H1 (cell line): ENCODE measurements at regions not wholly inside any gene's neighbourhood (a gene's known extent, or its start where the extent isn't known, plus 50 kb on each side); places are given as distances from the start of the nearest gene placed in this dataset.

Experiments
- CTCF ChIA-PET: fragments of 300-600 bp; sonication (Branson Sonifier 250); formaldehyde crosslinking; loops from one replicate; lab custom pipeline; 2021; ENCODE audit not compliant: partially characterized antibody; lab: Charles Lee
- POLR2A ChIA-PET: fragments of 300-600 bp; sonication (Branson Sonifier 250); formaldehyde crosslinking; loops from one replicate; lab custom pipeline; 2021; ENCODE audit warnings: inconsistent platforms; ENCODE audit not compliant: partially characterized antibody; lab: Charles Lee
- DNase-seq, 2 experiments: peaks; one replicate each; pipeline versions ENCODE4 v3.0.0 to v3.0.0-alpha.2; 2010 to 2022; ENCODE audit warnings: low spot score in 2 of 2, low read depth in 1 of 2, mixed read lengths in 1 of 2
- FAIRE-seq: peaks from 2 replicates; lab custom pipeline; 2011; peaks lifted over from hg19 to GRCh38; lab: Jason Lieb, UNC
- H2AFZ ChIP-seq: 2 replicates; pipeline ENCODE4 v1.8.1; 2012; ENCODE audit warnings: low read length, inconsistent platforms
- H2AK5ac ChIP-seq: 2 replicates; pipeline ENCODE4 v1.6.1; 2013; ENCODE audit warnings: low read depth, low read length
- H2BK120ac ChIP-seq: replicated peaks from 2 replicates; pipeline ENCODE3; 2013; ENCODE audit warnings: low read depth, low read length, inconsistent platforms
- H2BK12ac ChIP-seq: 2 replicates; pipeline ENCODE4 v1.6.1; 2013; ENCODE audit warnings: low read depth, low read length
- H2BK15ac ChIP-seq: 2 replicates; pipeline ENCODE4 v1.6.1; 2013; ENCODE audit warnings: low read length
- H2BK20ac ChIP-seq: 2 replicates; pipeline ENCODE4 v1.6.1; 2013; ENCODE audit warnings: low read length
- H2BK5ac ChIP-seq: 2 replicates; pipeline ENCODE4 v1.6.1; 2013; ENCODE audit warnings: low read depth, low read length
- H3K14ac ChIP-seq: 2 replicates; pipeline ENCODE4 v1.6.1; 2013; ENCODE audit warnings: inconsistent platforms; ENCODE audit not compliant: insufficient read length
- H3K18ac ChIP-seq: 2 replicates; pipeline ENCODE4 v1.6.1; 2013; ENCODE audit warnings: low read length; ENCODE audit errors: extremely low read depth
- H3K23ac ChIP-seq: 2 replicates; pipeline ENCODE4 v1.6.1; 2013; ENCODE audit warnings: inconsistent platforms; ENCODE audit not compliant: insufficient read length
- H3K23me2 ChIP-seq: 2 replicates; pipeline ENCODE4 v1.6.1; 2013; ENCODE audit warnings: low read depth, low read length
- H3K27ac ChIP-seq: 2 replicates; pipeline ENCODE4 v1.6.1; 2011; ENCODE audit warnings: low read depth, low read length, inconsistent platforms
- H3K27me3 ChIP-seq, 4 experiments: replicated peaks in 1 of 4; 1 replicate in 1 of 4; 2 replicates in 3 of 4; pipeline versions ENCODE4 v1.6.1 to v1.8.1; 2011 to 2013; ENCODE audit warnings: low read length in 3 of 4, mild to moderate bottlenecking in 3 of 4, inconsistent platforms in 2 of 4, mixed read lengths in 2 of 4, moderate library complexity in 1 of 4; ENCODE audit not compliant: control insufficient read depth in 3 of 4, insufficient read depth in 3 of 4; ENCODE audit errors: extremely low read depth in 1 of 4
- H3K36me3 ChIP-seq, 4 experiments: 2 replicates each; pipeline versions ENCODE4 v1.6.1 to v1.8.1; 2011 to 2013; ENCODE audit warnings: mild to moderate bottlenecking in 4 of 4, low read length in 3 of 4, moderate library complexity in 2 of 4, control low read depth in 1 of 4, inconsistent platforms in 1 of 4; ENCODE audit not compliant: insufficient read depth in 4 of 4, control insufficient read depth in 2 of 4
- H3K4ac ChIP-seq: replicated peaks from 2 replicates; pipeline ENCODE3; 2013; ENCODE audit warnings: low read length, low read depth, mixed read lengths, inconsistent platforms; ENCODE audit not compliant: insufficient read length
- H3K4me1 ChIP-seq, 4 experiments: replicated peaks in 1 of 4; 1 replicate in 1 of 4; 2 replicates in 3 of 4; pipeline versions ENCODE4 v1.6.1 to v1.8.1; 2011 to 2013; ENCODE audit warnings: low read length in 3 of 4, inconsistent platforms in 2 of 4, mixed read lengths in 1 of 4; ENCODE audit not compliant: insufficient read depth in 4 of 4, control insufficient read depth in 3 of 4
- H3K4me2 ChIP-seq, 2 experiments: 2 replicates each; pipeline versions ENCODE4 v1.6.1 to v1.8.1; 2011 to 2013; ENCODE audit warnings: low read depth in 2 of 2, low read length in 2 of 2, control low read depth in 1 of 2, inconsistent platforms in 1 of 2, mild to moderate bottlenecking in 1 of 2; ENCODE audit not compliant: insufficient read depth in 1 of 2
- H3K4me3 ChIP-seq, 4 experiments: fragments of 200-600, 300-600 bp in 1 of 4; sonication (generic), shearing (Covaris generic), sonication (Bioruptor Twin) in 1 of 4; 2 replicates each; pipeline versions ENCODE4 v1.5.1 to v1.8.1; 2011 to 2016; ENCODE audit warnings: low read length in 4 of 4, low read depth in 3 of 4, control low read depth in 2 of 4, inconsistent platforms in 2 of 4, mild to moderate bottlenecking in 2 of 4, mixed read lengths in 1 of 4, moderate library complexity in 1 of 4; ENCODE audit not compliant: insufficient read depth in 2 of 4; ENCODE audit errors: extremely low read depth in 1 of 4
- H3K56ac ChIP-seq: replicated peaks from 2 replicates; pipeline ENCODE3; 2013; ENCODE audit warnings: low read depth, mild to moderate bottlenecking, mixed read lengths, low read length, inconsistent platforms; ENCODE audit not compliant: insufficient read length
- H3K79me1 ChIP-seq: 2 replicates; pipeline ENCODE4 v1.6.1; 2013; ENCODE audit warnings: low read depth, low read length, control low read depth
- H3K79me2 ChIP-seq, 2 experiments: 2 replicates each; pipeline versions ENCODE4 v1.6.1 to v1.8.1; 2012 to 2013; ENCODE audit warnings: low read length in 2 of 2, mild to moderate bottlenecking in 2 of 2, inconsistent platforms in 1 of 2; ENCODE audit not compliant: insufficient read depth in 2 of 2, control insufficient read depth in 1 of 2
- H3K9ac ChIP-seq, 4 experiments: replicated peaks in 1 of 4; 1 replicate in 1 of 4; 2 replicates in 3 of 4; pipeline versions ENCODE4 v1.6.1 to v1.8.1; 2011 to 2013; ENCODE audit warnings: low read depth in 3 of 4, low read length in 3 of 4, control low read depth in 2 of 4, mild to moderate bottlenecking in 2 of 4, moderate library complexity in 2 of 4, inconsistent platforms in 1 of 4; ENCODE audit errors: extremely low read depth in 1 of 4
- H3K9me3 ChIP-seq, 2 experiments: 2 replicates each; pipeline versions ENCODE4 v1.6.1 to v1.8.1; 2012 to 2013; ENCODE audit warnings: mild to moderate bottlenecking in 2 of 2, moderate library complexity in 2 of 2, control low read depth in 1 of 2, inconsistent platforms in 1 of 2, low read depth in 1 of 2, low read length in 1 of 2, mixed read lengths in 1 of 2; ENCODE audit not compliant: insufficient read depth in 2 of 2
- H4K20me1 ChIP-seq, 2 experiments: replicated peaks in 1 of 2; 2 replicates each; pipeline versions ENCODE3 to v1.8.1; 2011 to 2013; ENCODE audit warnings: inconsistent platforms in 2 of 2, low read length in 2 of 2, mild to moderate bottlenecking in 1 of 2; ENCODE audit not compliant: insufficient read depth in 2 of 2, control insufficient read depth in 1 of 2
- H4K5ac ChIP-seq: 2 replicates; pipeline ENCODE4 v1.6.1; 2013; ENCODE audit warnings: low read length, low read depth, mixed read lengths, inconsistent platforms; ENCODE audit not compliant: insufficient read length
- H4K8ac ChIP-seq: 2 replicates; pipeline ENCODE4 v1.8.0; 2013; ENCODE audit warnings: mild to moderate bottlenecking, moderate library complexity, low read length, inconsistent platforms; ENCODE audit not compliant: insufficient read depth; ENCODE audit errors: extremely low read depth
- H4K91ac ChIP-seq: replicated peaks from 2 replicates; pipeline ENCODE3; 2013; ENCODE audit warnings: low read length, mixed read lengths, inconsistent platforms; ENCODE audit not compliant: insufficient read length
- BCL11A ChIP-seq, 2 experiments: IDR thresholded peaks; one replicate each; pipeline ENCODE4 v1.6.1; 2011; ENCODE audit warnings: low read depth in 2 of 2, low read length in 2 of 2, mild to moderate bottlenecking in 2 of 2
- CBX5 ChIP-seq: fragments of 300-800, 300-1000 bp; sonication (generic); IDR thresholded peaks from 2 replicates; pipeline ENCODE4 v1.7.1; 2016; ENCODE audit warnings: antibody characterized with exemption, low read length, low read depth
- CEBPB ChIP-seq: IDR thresholded peaks from 2 replicates; pipeline ENCODE4 v1.6.1; 2012; ENCODE audit warnings: low read depth, low read length
- CREB1 ChIP-seq: IDR thresholded peaks from 2 replicates; pipeline ENCODE4 v1.6.1; 2012; ENCODE audit warnings: inconsistent platforms
- EGR1 ChIP-seq: IDR thresholded peaks from 2 replicates; pipeline ENCODE4 v1.6.1; 2011; ENCODE audit warnings: low read depth, low read length, borderline replicate concordance
- KDM1A ChIP-seq: fragments of 200-600, 300-600 bp; sonication (generic); IDR thresholded peaks from 2 replicates; pipeline ENCODE4 v1.7.1; 2016; ENCODE audit warnings: mild to moderate bottlenecking, low read length, borderline replicate concordance
- MAFK ChIP-seq: IDR thresholded peaks from 2 replicates; pipeline ENCODE4 v1.6.1; 2012; ENCODE audit warnings: low read depth, mild to moderate bottlenecking, improper control_type of control experiment, low read length
- NANOG ChIP-seq: IDR thresholded peaks from 2 replicates; pipeline ENCODE4 v1.6.1; 2011; ENCODE audit warnings: low read length, low read depth, mild to moderate bottlenecking, inconsistent platforms; ENCODE audit not compliant: insufficient read depth, poor library complexity, severe bottlenecking
- RBBP5 ChIP-seq: IDR thresholded peaks from 2 replicates; pipeline ENCODE4 v1.7.1; 2012; ENCODE audit warnings: low read depth, mild to moderate bottlenecking, inconsistent platforms, low read length, moderate library complexity, borderline replicate concordance
- RFX5 ChIP-seq: IDR thresholded peaks from 2 replicates; pipeline ENCODE4 v1.6.1; 2011; ENCODE audit warnings: low read depth, low read length, improper control_type of control experiment, borderline replicate concordance
- RNF2 ChIP-seq: fragments of 200-900, 300-1000 bp; sonication (generic); IDR thresholded peaks from 2 replicates; pipeline ENCODE4 v1.7.1; 2016; ENCODE audit warnings: borderline replicate concordance, low read depth, mild to moderate bottlenecking, antibody characterized with exemption, low read length; ENCODE audit not compliant: poor library complexity, severe bottlenecking; ENCODE audit errors: missing control alignments
- SIRT6 ChIP-seq: IDR thresholded peaks from one replicate; pipeline ENCODE4 v1.7.1; 2012; ENCODE audit warnings: low read length, inconsistent platforms
- SIX5 ChIP-seq: IDR thresholded peaks from 2 replicates; pipeline ENCODE4 v1.6.1; 2011; ENCODE audit warnings: mild to moderate bottlenecking, low read depth, low read length
- SP4 ChIP-seq: IDR thresholded peaks from 2 replicates; pipeline ENCODE4 v1.6.1; 2012; ENCODE audit warnings: low read length, inconsistent platforms
- TCF12 ChIP-seq: IDR thresholded peaks from 2 replicates; pipeline ENCODE4 v1.6.1; 2011; ENCODE audit warnings: low read depth, mild to moderate bottlenecking, low read length
- YY1 ChIP-seq: IDR thresholded peaks from 2 replicates; pipeline ENCODE4 v1.6.1; 2011; ENCODE audit warnings: low read depth, mild to moderate bottlenecking, low read length
- WGBS, 2 experiments: shearing (Covaris generic) in 1 of 2; methylation state at CpG; one replicate each; pipeline versions ENCODE4 v1.1.6 to v1.1.7; 2013 to 2015; ENCODE audit warnings: low lambda C conversion rate in 2 of 2, mixed read lengths in 2 of 2, inconsistent platforms in 1 of 2, low coverage in 1 of 2, missing lambda C conversion rate in 1 of 2; ENCODE audit not compliant: insufficient replicate concordance in 2 of 2, insufficient coverage in 1 of 2, insufficient read length in 1 of 2; ENCODE audit errors: extremely low coverage in 1 of 2, missing lambda C conversion rate in 1 of 2; 5-methylcytosine and 5-hydroxymethylcytosine counted together

DNA sequence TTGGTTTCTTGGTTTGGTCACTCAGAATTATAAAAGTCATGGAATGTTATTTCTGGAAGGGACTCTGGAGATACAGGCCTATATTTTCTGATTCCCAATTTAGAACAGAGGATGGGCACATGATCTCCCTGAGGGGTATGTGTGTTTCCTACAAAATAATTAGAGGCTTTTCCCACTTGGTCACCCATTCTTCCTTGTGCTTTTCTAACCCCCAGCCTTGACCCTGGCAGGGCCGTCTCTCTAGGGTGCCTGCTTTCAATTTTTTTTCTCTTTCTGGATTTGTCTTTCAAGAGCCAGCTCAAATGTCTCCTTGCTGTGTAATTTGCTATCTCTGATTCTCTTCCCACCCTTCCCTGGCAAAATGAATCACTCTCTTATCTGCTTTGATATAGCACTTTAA is 131.9 kb downstream of the HLX start:
- Histone ChIP-seq H3K23me2 (no peaks in the 10 kb centered on the region), H2BK12ac (no peak overlapping the region), H3K79me2 (no peaks in the 10 kb centered on the region), H3K4me3 (no peak overlapping the region), H3K27ac (no peak overlapping the region), H3K18ac (no peak overlapping the region), H2BK5ac (no peak overlapping the region), H3K9ac (no peak overlapping the region), H3K23ac (no peak overlapping the region), H2BK120ac (no peak overlapping the region), H2AFZ (no peak overlapping the region), H3K27me3 (no peaks in the 10 kb centered on the region), H2AK5ac (no peak overlapping the region), H2BK15ac (no peak overlapping the region), H3K14ac (no peak overlapping the region), H3K4ac (no peak overlapping the region), H4K20me1 (no peaks in the 10 kb centered on the region), H4K5ac (no peak overlapping the region), H3K79me1 (no peaks in the 10 kb centered on the region), H4K91ac (no peak overlapping the region), H3K4me1 (no peaks in the 10 kb centered on the region), H3K4me2 (no peak overlapping the region), H4K8ac (no peak overlapping the region), H2BK20ac (no peak overlapping the region), H3K56ac (no peak overlapping the region), H3K9me3 (no peaks in the 10 kb centered on the region), H3K36me3 (no peaks in the 10 kb centered on the region)
- POLR2A ChIA-PET, result no interaction called here
- CTCF ChIA-PET, result no interaction called here
- DNase-seq (no peak), FAIRE-seq (no peak)
- 100% methylated on average over 1 of the region's 1 CpG; no CpG with 5 or more reads in 1 of the 2 experiments for WGBS, 2 experiments
- TF ChIP-seq NANOG (no peak), CBX5 (no peak), MAFK (no peak), TCF12 (no peak), RNF2 (no peak), SIX5 (no peak), CREB1 (no peak), SIRT6 (no peak), KDM1A (no peak), BCL11A (IDR thresholded peaks at IDR 0.05; ENCODE audit: low read depth in 2 of 2, low read length in 2 of 2) (no peak), SP4 (no peak), YY1 (no peak), EGR1 (no peak), RBBP5 (no peak), RFX5 (no peak), CEBPB (no peak)
